Effector CD4-positive, alpha-beta T cell (primary cell): ENCODE measurements at regions not wholly inside any gene's neighbourhood (a gene's known extent, or its start where the extent isn't known, plus 50 kb on each side); places are given as distances from the start of the nearest gene placed in this dataset.

Experiments used
- DNase-seq: peaks from one replicate; pipeline ENCODE4 v3.0.0-alpha.2; 2020

- no peak for DNase-seq
Measured at GRCh38 chr15:92565351-92566125, 90.0 kb downstream of the FAM174B start.

GRCh38 chr15:92561754-92562153 is 93.8 kb downstream of the FAM174B start:
- DNase-seq, result no peak

GRCh38 chr15:92553317-92553716 is 102.3 kb downstream of the FAM174B start:
- DNase-seq, result no peak

- no peak for DNase-seq
Measured at GRCh38 chr15:92545996-92546395, 109.6 kb downstream of the FAM174B start.

- no peak for DNase-seq
Measured at GRCh38 chr15:92541291-92542200, 114.0 kb downstream of the FAM174B start.

- DNase-seq, result no peak
Measured at GRCh38 chr15:92538115-92538514, 117.5 kb downstream of the FAM174B start.

- DNase-seq, result no peak
Measured at GRCh38 chr15:92533298-92533697, 122.3 kb downstream of the FAM174B start.

- no peak for DNase-seq
Measured at GRCh38 chr15:92531406-92531805, 124.2 kb downstream of the FAM174B start.

- DNase-seq, result no peak
Measured at GRCh38 chr15:92528736-92529135, 126.8 kb downstream of the FAM174B start.

GRCh38 chr15:92527197-92527596 is 128.4 kb downstream of the FAM174B start:
- DNase-seq, result no peak

- DNase-seq, result no peak
Measured at GRCh38 chr15:92525758-92526245, 129.8 kb downstream of the FAM174B start.

GRCh38 chr15:92524874-92525565 is 130.6 kb downstream of the FAM174B start:
- DNase-seq, result no peak

- no peak for DNase-seq
Measured at GRCh38 chr15:92524161-92524560, 130.5 kb downstream of the ST8SIA2 start.

- no peak for DNase-seq
Measured at GRCh38 chr15:92523176-92523575, 129.5 kb downstream of the ST8SIA2 start.

- DNase-seq, result peak; percentile 3
Measured at GRCh38 chr15:92521624-92522008, 127.9 kb downstream of the ST8SIA2 start.

- DNase-seq, result no peak
Measured at GRCh38 chr15:92520914-92521623, 127.4 kb downstream of the ST8SIA2 start.

GRCh38 chr15:92519709-92520108 is 126.0 kb downstream of the ST8SIA2 start:
- no peak for DNase-seq
